Activated naive CD8-positive, alpha-beta T cell treated with anti-CD3 and anti-CD28 coated beads for 36 hours (primary cell): ENCODE measurements at regions not wholly inside any gene's neighbourhood (a gene's known extent, or its start where the extent isn't known, plus 50 kb on each side); places are given as distances from the start of the nearest gene placed in this dataset.

Experiments used
- DNase-seq: peaks from one replicate; pipeline ENCODE4 v3.0.0; 2021
- H3K27ac Mint-ChIP-seq: one replicate; pipeline ENCODE4 v1.8.0; 2022; ENCODE audit warnings: mild to moderate bottlenecking, moderate library complexity, mixed read lengths
- H3K27me3 Mint-ChIP-seq: one replicate; pipeline ENCODE4 v1.8.0; 2022; ENCODE audit warnings: mild to moderate bottlenecking, mixed read lengths
- H3K36me3 Mint-ChIP-seq: one replicate; pipeline ENCODE4 v1.8.0; 2021; ENCODE audit warnings: mild to moderate bottlenecking, mixed read lengths
- H3K4me1 Mint-ChIP-seq: one replicate; pipeline ENCODE4 v1.8.0; 2021; ENCODE audit warnings: mixed read lengths
- H3K4me3 Mint-ChIP-seq: one replicate; pipeline ENCODE4 v1.8.0; 2022; ENCODE audit warnings: mild to moderate bottlenecking, moderate library complexity, mixed read lengths
- H3K9me3 Mint-ChIP-seq: one replicate; pipeline ENCODE4 v1.8.0; 2022; ENCODE audit warnings: mixed read lengths

DNA sequence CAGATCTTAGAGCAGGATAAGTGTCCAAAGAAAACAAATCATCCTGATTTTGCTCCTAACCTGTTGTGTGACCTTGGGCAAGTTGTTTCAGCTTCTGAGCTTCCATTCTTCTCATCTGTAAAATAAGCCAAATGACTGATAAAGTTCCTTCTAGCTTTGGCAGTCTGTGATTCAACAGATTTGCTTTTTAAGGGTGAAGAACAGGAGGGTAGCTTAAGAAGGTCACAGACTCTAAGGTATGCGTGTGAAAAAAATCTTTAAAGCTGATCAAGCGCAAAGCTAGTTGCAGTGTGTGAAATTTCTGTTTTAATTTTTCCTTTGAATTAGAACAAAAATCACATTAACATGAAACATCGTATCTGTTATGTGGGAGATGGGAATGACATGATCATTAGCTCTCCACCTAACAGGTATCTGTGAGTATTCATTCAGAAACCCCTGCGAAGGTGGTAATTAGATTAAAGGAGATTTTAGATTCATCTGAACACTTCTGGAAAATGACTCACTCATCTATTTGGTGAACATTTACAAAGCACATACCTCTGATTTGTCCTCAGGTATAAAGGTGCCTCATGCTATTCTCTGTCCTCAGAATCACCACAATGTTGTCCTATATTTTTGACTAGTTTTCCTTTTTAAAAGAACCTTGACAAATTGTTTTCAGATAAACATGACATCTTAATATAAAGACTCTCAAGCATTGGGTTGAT lies 131.9 kb upstream of the CPM start:
- H3K27me3 Mint-ChIP-seq: no peaks in the 10 kb centered on the region
- no peak overlapping the region for H3K4me3 Mint-ChIP-seq
- H3K27ac Mint-ChIP-seq: no peak overlapping the region

DNA sequence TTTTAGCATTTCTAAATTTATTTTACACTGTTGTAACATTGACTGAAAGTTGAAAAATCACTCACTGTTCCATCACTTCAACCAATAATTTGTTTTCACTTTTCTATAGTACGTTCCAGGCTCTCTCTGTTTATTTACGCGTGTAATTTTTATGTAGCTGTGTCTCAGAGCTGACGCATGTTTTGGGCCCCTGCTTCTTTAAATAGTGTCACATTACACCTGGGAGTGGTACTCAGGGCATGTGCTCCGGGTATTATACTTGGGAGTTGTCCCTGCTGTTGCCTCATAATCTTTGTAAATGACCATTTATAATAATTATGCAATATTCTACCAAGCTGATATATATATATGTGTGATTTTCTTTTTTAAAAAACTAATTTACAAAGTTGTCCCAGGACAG lies 132.8 kb upstream of the CPM start:
- no peak overlapping the region for H3K27ac Mint-ChIP-seq
- no peak overlapping the region for H3K4me3 Mint-ChIP-seq
- DNase-seq: no peak
- H3K27me3 Mint-ChIP-seq: no peaks in the 10 kb centered on the region
- H3K36me3 Mint-ChIP-seq: no peaks in the 10 kb centered on the region
- H3K4me1 Mint-ChIP-seq: peaks cover 21% of the 10 kb centered on the region
- no peaks in the 10 kb centered on the region for H3K9me3 Mint-ChIP-seq

More for the DNA sequence above, 131.9 kb upstream of the CPM start:
- DNase-seq: no peak
- Mint-ChIP-seq H3K4me1 (peaks cover 21% of the 10 kb centered on the region), H3K36me3 (no peaks in the 10 kb centered on the region), H3K9me3 (no peaks in the 10 kb centered on the region)

DNA sequence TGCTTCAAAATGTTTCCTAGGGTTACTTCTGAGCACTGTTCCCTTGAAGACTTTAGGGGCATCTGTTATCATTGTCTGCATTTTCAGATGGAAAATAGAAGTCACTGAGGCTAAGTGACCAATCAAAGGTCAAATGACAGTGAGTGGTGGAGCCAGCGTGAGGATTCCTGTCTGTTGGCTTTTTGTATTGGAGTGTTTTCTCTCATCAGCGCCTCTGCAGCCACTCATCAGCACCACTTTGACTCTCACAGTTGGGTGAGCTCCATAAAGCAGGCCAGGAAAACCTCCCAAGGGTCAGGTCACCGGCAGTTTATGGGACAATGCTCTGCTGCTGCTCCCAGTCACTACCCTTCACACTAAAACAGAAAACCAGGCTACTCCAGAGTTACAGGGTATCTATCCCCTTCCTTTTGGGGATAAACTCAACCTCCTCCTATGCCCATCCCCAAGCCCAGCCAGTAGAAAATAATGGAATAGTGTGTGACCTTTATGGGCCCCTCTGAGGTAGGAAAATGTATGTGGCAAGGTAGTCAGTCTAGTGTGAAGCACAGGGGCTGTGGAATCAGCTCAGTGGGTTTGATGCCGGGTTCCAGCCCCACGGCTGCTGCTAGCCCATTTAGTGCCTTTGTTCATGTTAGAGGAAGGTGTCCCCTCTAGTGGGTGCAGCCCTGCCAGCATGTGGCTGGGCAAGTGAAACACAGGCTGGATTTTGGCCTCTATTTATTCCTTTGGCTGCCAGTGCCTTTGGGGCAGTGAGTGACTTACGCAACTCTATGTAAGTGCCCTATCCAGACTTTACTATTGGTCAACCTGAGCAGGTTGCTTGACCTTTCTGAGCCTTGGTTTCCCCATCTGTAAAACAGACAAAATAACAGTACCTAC lies 133.8 kb upstream of the CPM start:
- no peaks in the 10 kb centered on the region for H3K27me3 Mint-ChIP-seq
- H3K36me3 Mint-ChIP-seq: no peaks in the 10 kb centered on the region
- H3K4me1 Mint-ChIP-seq: peaks cover 21% of the 10 kb centered on the region
- H3K4me3 Mint-ChIP-seq: no peak overlapping the region
- no peaks in the 10 kb centered on the region for H3K9me3 Mint-ChIP-seq
- H3K27ac Mint-ChIP-seq: no peak overlapping the region
- no peak for DNase-seq

DNA sequence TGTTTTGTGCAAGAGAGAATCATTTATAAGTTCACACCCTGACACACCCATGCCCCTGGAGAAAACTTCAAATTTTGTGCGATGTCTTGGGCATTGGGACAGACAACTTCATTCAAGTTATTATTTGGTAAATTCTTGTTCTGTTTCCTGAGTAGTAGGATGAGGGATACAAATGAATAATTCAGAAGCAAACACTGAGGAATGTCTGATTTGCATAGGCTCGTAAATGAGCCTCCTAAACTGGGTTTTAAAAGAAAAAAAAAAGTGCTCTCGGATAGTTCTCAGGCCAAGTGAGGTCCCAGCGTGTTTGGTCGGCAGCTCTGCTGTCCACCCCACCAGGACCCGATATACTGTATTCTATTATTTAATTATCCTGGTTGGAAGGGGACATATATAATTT lies 134.7 kb upstream of the CPM start:
- DNase-seq: no peak
- H3K4me1 Mint-ChIP-seq: peaks cover 21% of the 10 kb centered on the region
- H3K27ac Mint-ChIP-seq: no peak overlapping the region
- H3K4me3 Mint-ChIP-seq: no peak overlapping the region
- H3K36me3 Mint-ChIP-seq: no peaks in the 10 kb centered on the region
- no peaks in the 10 kb centered on the region for H3K27me3 Mint-ChIP-seq
- no peaks in the 10 kb centered on the region for H3K9me3 Mint-ChIP-seq

DNA sequence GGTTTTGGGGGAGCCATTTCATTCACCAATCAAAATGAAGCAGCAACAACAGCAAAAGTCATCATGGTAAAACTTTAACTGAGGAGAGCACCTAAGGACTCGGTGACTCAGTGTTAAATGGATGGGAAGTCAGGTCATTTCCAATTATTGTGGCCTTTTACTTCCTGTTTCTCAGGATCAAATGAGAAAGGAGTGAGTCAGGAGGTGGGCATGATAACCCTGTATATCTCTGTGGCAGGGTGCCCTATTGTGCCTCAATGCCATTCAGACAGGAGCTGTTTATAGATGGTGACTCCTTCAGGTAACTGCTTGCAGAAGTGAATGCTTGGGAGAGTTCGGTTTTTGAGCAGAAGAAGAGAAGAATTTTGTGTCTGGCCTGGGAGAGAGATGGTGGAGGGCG lies 135.5 kb upstream of the CPM start:
- H3K27me3 Mint-ChIP-seq: no peaks in the 10 kb centered on the region
- no peaks in the 10 kb centered on the region for H3K36me3 Mint-ChIP-seq
- peaks cover 21% of the 10 kb centered on the region for H3K4me1 Mint-ChIP-seq
- H3K9me3 Mint-ChIP-seq: no peaks in the 10 kb centered on the region
- DNase-seq: no peak
- no peak overlapping the region for H3K27ac Mint-ChIP-seq
- no peak overlapping the region for H3K4me3 Mint-ChIP-seq

DNA sequence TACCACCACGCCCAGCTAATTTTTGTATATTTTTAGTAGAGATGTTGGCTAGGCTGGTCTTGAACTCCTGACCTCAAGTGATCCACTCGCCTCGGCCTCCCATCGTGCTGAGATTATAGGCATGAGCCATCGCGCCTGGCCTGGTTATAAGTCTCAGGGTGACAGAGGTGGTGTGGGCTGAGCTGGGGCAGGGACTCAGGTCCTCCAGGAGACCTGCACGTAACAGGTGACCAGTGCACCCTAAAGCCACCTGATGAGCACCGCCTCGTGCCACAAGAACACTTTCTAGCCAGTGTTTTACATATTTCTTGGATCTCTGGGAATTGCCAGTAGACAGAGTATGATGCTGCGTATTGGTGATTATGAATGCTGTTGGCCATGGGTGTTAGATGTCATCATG lies 136.5 kb upstream of the CPM start:
- DNase-seq: no peak
- H3K4me3 Mint-ChIP-seq: no peak overlapping the region
- H3K4me1 Mint-ChIP-seq: peaks cover 21% of the 10 kb centered on the region
- no peaks in the 10 kb centered on the region for H3K36me3 Mint-ChIP-seq
- H3K9me3 Mint-ChIP-seq: no peaks in the 10 kb centered on the region
- H3K27me3 Mint-ChIP-seq: no peaks in the 10 kb centered on the region
- H3K27ac Mint-ChIP-seq: no peak overlapping the region

DNA sequence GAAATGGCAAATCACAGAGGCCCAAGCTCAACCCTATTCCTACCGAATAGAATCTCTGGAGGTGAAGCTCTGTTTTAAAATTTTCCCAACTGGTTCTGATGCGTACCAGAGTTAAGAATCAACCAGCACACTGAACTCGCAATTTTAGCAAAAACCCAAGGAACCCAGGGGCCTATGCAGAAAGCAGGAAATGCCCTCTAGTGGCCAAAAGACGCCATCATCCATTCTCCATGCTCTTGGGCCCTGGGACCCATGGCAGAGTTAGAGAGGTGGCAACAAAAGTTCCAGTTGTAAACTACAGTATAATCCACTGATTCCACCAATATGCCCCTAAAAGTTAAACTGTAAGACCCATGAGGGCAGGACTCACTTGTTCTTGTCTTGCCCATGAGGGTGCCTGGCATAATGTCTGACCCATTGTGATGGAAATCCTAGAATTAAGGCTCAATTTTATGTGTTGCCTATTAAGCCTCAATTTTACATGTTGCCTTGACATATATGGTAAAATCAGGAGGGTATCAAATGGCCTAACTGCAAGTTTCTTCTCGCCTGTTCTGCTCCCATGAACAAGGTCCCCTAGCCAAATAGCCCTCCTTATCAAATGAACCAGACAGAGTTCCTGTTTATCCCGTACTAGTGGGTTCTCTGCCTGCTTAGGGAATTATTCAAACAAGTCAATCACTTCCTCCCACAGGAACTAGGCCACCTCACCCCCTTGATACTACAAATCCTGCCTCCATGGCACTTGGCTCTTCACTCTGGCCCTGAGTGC lies 137.5 kb upstream of the CPM start:
- H3K9me3 Mint-ChIP-seq: no peaks in the 10 kb centered on the region
- H3K4me3 Mint-ChIP-seq: no peak overlapping the region
- H3K27ac Mint-ChIP-seq: no peak overlapping the region
- peaks cover 15% of the 10 kb centered on the region for H3K4me1 Mint-ChIP-seq
- DNase-seq: peak; percentile 36
- H3K36me3 Mint-ChIP-seq: no peaks in the 10 kb centered on the region
- no peaks in the 10 kb centered on the region for H3K27me3 Mint-ChIP-seq

DNA sequence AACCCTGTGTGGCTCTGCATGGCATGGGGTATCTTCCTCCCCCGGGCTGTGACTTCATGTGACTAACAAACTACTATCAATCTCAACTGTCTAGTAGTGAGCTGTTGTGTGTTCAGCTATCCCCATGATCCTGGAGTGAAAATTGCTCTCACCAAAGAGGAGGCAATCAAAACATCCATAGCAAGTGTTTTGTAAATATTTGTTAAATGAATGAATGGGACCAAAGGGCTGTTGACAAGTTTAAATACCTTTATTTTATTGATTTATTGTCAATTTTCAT lies 138.1 kb upstream of the CPM start:
- Mint-ChIP-seq H3K9me3 (no peaks in the 10 kb centered on the region), H3K36me3 (no peaks in the 10 kb centered on the region), H3K27ac (no peak overlapping the region), H3K4me3 (no peak overlapping the region), H3K4me1 (peaks cover 15% of the 10 kb centered on the region), H3K27me3 (peaks cover 5% of the 10 kb centered on the region)
- no peak for DNase-seq

DNA sequence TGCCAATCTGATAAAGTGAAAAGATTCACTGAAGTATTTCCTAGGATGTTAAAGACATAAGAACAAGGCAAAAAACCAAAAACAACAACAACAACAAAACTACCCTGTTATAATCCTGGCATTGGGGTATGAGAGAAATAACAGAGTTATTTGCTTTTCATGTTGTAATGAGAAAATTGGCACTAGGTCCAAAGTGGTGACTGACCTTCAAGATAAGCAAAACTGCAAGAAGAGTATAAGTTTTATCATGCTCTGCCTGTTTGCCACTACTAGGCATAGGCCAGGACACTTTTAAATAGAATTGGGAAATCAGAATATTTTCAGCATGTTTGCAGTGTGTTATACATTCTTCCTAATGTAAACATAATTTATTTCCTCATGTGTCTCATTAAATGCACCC lies 140.1 kb upstream of the CPM start:
- peaks cover 2% of the 10 kb centered on the region for H3K9me3 Mint-ChIP-seq
- H3K4me3 Mint-ChIP-seq: no peak overlapping the region
- peaks cover 6% of the 10 kb centered on the region for H3K4me1 Mint-ChIP-seq
- peaks cover 15% of the 10 kb centered on the region for H3K27me3 Mint-ChIP-seq
- H3K27ac Mint-ChIP-seq: no peak overlapping the region
- no peaks in the 10 kb centered on the region for H3K36me3 Mint-ChIP-seq
- no peak for DNase-seq

DNA sequence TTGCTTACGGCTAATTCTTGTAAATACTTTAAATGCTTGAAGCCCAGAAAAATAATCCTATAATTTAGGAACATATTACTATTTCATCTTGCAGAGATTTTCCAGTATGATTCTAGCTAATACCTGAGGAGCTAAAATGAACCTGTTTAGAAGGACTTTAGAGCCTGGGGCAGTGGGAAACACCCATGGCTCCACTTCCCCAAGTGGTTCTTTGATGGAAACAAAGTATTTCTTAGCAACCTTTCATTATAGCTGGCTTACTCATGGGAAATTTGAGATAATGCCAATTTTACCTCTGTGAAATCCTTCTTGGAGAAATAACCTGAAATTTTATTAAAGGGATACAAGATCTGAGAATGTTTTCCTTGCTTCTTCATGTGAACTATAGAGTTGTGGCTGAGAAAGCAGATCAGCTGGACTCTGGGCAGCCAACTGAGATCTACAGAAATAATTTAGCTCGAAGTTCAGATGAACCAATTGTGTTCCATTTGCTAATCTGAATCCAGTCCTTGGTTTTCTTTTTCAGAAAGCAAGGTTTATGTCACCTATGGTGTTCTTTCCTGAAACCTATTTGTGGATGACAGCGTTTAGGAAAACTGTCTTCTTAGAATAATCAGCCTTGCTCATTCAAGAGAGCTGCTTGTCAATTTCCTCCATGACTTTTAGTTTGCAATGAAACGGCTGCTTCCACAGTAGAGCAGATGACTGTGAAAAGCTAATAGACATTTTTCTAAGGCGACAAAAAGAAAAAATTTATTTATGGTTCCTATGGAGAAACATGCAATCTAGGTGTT lies 141.8 kb upstream of the CPM start:
- no peak overlapping the region for H3K27ac Mint-ChIP-seq
- H3K4me1 Mint-ChIP-seq: no peaks in the 10 kb centered on the region
- H3K27me3 Mint-ChIP-seq: peaks cover 15% of the 10 kb centered on the region
- no peaks in the 10 kb centered on the region for H3K36me3 Mint-ChIP-seq
- no peak overlapping the region for H3K4me3 Mint-ChIP-seq
- no peak for DNase-seq
- H3K9me3 Mint-ChIP-seq: peaks cover 2% of the 10 kb centered on the region

DNA sequence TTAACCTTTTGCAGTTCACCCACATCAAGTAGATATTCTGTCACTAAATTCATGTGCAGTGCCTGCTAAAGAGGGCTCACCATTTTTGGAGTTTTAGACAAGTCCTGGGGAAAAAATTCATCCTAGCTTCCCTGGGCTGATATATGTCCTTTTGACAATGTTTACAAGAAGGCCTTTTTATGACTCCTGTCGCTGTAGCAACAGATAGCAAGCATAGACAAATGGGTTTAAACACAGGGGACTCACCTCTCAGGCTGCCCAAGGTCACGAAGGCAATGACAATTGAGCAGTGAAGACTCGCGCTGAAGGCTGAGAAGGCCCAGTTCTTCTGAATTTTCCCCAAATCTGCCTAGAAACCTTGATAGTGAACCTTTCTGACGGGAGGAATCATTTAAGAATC lies 150.7 kb upstream of the CPM start:
- Mint-ChIP-seq H3K27ac (no peak overlapping the region), H3K27me3 (no peaks in the 10 kb centered on the region), H3K9me3 (no peaks in the 10 kb centered on the region), H3K4me1 (no peaks in the 10 kb centered on the region), H3K4me3 (no peak overlapping the region), H3K36me3 (no peaks in the 10 kb centered on the region)
- no peak for DNase-seq

DNA sequence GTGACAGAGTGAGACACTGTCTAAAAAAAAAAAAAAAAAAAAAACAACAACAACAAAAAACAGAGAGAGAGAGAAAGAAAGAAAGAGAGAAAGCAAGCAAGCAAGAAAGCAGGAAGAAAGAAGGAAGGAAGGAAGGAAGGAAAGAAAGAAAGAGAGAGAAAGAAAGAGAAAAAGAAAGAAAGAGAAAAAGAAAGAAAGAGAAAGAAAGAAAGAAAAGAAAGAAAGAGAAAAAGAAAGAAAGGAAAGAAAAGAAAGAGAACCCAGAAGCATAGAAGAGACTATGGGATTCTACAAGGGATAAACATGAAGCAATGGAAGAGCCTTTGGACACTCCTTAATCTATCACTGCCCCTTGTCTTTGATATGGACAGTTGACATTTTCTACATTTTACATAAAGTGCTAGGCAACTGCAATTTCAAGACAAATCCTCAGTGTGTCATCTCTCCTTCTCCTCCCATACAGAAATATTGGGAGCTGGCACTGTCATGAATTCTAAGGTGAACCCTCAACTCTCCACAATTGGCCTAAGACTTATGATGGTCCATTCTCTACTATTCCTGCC lies 151.9 kb upstream of the CPM start:
- DNase-seq: no peak
- Mint-ChIP-seq H3K27ac (no peak overlapping the region), H3K27me3 (peaks cover 9% of the 10 kb centered on the region), H3K4me1 (no peaks in the 10 kb centered on the region), H3K36me3 (no peaks in the 10 kb centered on the region), H3K9me3 (no peaks in the 10 kb centered on the region), H3K4me3 (no peak overlapping the region)

DNA sequence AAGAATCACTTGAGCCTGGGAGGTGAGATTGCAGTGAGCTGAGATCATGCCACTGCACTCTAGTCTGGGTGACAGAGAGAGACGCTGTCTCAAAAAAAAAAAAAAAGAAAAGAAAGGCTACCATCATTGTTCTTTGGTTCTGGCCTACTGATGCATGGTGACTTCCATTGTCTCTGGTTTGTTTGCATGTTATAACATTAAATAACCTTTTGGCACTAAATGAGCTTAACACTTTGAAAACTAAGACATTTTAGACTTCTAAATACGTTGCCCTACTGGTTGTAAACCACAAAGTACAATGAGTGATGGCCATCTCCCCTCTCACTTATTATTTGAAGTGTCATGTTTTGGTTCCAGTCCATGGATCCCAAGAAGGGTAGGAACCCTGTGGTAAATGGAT lies 152.9 kb upstream of the CPM start:
- DNase-seq: no peak
- Mint-ChIP-seq H3K4me3 (no peak overlapping the region), H3K27ac (no peak overlapping the region), H3K9me3 (no peaks in the 10 kb centered on the region), H3K27me3 (peaks cover 16% of the 10 kb centered on the region), H3K36me3 (no peaks in the 10 kb centered on the region), H3K4me1 (no peaks in the 10 kb centered on the region)

DNA sequence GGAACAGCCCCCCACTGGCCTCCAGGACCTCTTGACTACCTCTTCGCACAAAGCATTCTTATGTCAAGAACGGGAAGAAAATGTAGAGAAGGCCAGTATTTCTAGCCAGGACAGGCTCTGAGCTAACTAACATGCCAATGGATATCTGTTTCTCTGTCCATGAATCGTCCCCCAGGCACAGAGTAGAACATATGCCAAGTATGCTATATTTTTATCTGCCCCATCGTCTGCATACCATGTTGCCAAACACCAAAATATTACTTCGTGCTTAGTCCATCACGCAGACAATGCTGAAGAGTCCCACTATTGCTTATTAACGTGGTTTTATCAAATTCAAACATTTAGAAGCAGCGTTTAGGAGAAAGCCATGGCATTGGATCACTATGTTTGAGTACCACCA lies 151.4 kb upstream of the CPSF6 start:
- Mint-ChIP-seq H3K4me3 (no peak overlapping the region), H3K4me1 (no peaks in the 10 kb centered on the region), H3K36me3 (no peaks in the 10 kb centered on the region), H3K27ac (no peak overlapping the region), H3K27me3 (peaks cover 17% of the 10 kb centered on the region), H3K9me3 (no peaks in the 10 kb centered on the region)
- no peak for DNase-seq

DNA sequence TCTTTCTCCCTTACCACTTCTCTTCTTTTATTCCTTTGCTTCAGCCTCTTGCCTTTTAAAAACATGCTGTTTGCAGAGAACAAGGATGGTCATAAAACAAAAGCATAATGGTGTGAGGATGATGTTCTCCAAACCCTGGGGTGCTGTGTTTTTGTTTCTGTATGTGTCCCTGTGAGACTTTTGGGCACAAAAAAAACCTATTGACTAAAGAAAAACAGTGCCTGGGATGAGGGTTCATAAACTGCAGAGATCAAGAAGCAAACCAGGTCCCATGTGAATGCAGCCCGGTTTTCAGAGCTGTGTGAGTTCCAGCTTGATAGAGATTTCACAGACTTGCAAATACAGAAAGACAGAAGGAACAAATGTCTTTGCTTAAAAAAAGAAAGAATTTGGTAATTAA lies 148.6 kb upstream of the CPSF6 start:
- no peaks in the 10 kb centered on the region for H3K4me1 Mint-ChIP-seq
- H3K27me3 Mint-ChIP-seq: peaks cover 27% of the 10 kb centered on the region
- no peak overlapping the region for H3K27ac Mint-ChIP-seq
- DNase-seq: no peak
- no peak overlapping the region for H3K4me3 Mint-ChIP-seq
- no peaks in the 10 kb centered on the region for H3K36me3 Mint-ChIP-seq
- no peaks in the 10 kb centered on the region for H3K9me3 Mint-ChIP-seq
